Stimulated activated CD4-positive, alpha-beta T cell treated with anti-CD3 and anti-CD28 coated beads, Interleukin-15, amount 100 ng/mL, for 24 hours (primary cell): ENCODE measurements at regions not wholly inside any gene's neighbourhood (a gene's known extent, or its start where the extent isn't known, plus 50 kb on each side); places are given as distances from the start of the nearest gene placed in this dataset.
"Not testable (repeated sequence)": the region's sequence is repeated elsewhere in the genome, so short reads cannot be mapped to it uniquely, and the experiment has no call there.

Experiments
- DNase-seq: peaks from one replicate; pipeline ENCODE4 v3.0.0-alpha.2; 2020

DNA sequence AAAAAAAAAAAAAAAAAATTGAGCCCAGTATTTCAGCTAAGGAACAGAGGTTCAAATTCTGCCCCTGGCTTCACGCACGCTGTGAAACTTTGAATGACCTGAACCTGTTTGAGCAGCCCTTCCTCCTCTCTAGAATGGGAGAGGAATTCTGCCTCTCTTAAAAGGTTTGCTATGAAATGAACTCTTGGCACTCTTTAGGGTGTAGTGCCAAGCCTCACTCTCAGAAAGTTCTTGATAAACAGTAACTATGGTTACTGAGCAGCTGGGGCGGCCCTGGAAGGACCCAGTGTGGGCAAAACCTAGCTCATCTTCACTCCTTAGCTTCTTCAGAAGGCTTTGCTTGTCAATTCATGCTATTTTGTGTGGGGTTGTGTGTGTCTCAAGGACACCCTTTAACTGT lies 73.7 kb downstream of the GEMIN8 start:
- DNase-seq = no peak

DNA sequence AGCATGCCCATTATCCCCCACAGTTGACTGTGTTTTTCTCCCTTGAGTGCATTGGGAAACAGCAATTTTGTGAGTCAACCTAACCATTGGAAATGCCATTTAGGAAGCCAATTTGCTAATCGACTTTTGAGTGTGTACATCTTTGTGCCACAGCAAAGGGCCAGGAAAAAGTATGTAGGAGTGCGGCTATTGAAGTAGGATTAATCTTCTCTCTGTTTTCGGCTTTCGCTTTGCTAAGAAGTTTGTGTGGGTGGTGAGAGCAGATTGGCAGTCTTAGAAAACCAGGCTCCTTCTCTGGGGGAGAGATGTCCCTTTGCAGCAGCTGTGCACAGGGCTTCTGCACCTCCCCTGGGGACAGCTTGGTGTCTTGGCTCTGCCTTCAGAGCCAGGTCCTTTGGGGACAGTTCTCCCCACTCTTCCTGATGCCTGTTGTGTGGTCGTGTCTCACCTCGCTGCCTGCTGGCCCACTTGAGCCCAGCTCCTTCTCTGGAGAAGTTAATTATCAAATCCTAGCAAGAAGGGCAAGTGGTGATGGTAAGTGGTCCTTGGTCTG lies 74.5 kb downstream of the GEMIN8 start:
- peak; percentile 2 for DNase-seq

DNA sequence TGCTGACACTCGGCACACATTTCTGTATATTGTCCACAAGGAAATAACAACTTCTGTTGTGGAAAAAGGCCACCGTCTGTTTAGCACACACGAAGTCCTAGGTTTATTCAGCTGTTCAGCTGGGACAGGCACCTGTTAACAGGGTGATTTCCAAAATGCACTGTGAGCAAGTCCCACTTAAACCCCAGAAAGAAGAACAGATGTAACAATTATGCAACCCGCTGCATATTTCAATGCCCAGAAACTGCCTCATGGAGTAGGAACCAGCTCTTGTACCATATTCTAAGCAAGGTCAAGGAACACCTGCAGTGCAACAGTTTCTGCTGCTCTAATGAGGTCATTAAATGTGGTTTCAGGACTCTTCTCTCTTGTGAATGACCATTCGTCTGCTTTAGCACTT lies 77.1 kb downstream of the GEMIN8 start:
- DNase-seq = no peak

DNA sequence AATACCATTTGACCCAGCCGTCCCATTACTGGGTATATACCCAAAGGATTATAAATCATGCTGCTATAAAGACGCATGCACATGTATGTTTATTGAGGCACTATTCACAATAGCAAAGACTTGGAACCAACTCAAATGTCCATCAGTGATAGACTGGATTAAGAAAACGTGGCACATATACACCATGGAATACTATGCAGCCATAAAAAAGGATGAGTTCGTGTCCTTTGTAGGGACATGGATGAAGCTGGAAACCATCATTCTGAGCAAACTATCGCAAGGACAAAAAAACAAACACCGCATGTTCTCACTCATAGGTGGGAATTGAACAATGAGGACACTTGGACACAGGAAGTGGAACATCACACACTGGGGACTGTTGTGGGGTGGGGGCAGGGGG lies 83.5 kb downstream of the GEMIN8 start:
- not testable (repeated sequence) for DNase-seq

DNA sequence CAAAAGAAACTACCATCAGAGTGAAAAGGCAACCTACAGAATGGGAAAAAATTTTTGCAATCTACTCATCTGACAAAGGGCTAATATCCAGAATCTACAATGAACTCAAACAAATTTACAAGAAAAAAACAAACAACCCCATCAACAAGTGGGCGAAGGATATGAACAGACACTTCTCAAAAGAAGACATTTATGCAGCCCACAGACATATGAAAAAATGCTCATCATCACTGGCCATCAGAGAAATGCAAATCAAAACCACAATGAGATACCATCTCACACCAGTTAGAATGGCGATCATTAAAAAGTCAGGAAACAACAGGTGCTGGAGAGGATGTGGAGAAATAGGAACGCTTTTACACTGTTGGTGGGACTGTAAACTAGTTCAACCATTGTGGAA lies 83.9 kb downstream of the GEMIN8 start:
- DNase-seq = not testable (repeated sequence)

DNA sequence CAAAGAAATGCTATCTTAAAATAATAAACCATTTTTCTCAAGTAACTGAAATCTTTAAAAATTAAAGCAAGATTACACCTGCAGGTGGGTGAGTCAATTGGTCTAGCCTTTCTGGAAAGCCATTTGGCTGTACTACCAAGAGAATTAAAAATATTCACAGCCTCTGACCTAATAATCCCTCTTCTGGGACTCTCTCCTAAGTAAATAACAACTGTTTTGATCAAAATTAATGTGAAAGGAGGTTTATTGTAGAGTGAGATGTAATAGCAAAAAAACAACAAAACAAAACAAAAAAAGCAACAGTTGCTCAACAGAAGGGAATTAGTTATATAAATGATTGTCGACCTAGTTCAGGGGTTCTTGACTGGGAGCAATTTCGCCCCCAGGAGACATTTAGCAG lies 89.0 kb downstream of the GEMIN8 start:
- DNase-seq = no peak

DNA sequence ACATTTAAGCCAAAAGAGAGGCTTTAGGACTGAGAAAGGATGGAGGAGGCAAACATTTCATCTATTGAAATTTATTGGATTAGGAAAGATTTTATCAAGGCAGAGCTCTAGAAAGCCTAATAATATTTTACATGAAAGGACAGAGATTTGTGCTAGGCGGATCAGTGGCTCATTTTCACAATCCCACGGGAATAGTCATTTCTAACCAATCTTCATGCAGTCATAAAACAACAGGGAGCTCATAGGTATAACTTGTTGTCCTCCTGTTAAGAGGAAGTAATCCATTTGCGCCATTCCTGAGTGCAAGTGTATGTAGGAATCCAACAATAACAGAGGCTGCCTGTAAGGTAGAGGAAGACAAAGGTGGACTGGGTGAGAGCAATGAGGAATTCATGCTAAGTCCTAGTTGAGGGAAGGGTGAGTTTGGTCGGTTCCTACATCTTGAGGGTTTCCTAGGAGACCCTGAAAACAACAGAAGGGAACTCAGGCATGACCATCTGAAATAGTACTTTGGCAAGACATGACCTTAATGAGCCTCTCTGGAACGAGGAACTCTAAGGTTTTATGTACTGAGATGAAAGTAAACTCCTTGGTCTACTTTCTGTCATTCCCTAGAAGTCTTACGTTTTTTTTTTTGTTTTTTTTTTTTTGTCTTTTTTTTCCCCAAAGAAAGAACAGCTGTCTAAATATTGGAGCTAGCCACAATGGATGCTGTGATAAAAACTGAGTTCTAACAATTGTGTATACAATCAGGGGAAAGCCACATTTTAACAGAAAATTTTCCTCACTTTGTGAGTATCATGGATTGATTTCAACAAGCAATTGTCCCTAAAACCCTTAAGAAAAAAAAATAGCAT lies 89.7 kb downstream of the GEMIN8 start:
- no peak for DNase-seq

DNA sequence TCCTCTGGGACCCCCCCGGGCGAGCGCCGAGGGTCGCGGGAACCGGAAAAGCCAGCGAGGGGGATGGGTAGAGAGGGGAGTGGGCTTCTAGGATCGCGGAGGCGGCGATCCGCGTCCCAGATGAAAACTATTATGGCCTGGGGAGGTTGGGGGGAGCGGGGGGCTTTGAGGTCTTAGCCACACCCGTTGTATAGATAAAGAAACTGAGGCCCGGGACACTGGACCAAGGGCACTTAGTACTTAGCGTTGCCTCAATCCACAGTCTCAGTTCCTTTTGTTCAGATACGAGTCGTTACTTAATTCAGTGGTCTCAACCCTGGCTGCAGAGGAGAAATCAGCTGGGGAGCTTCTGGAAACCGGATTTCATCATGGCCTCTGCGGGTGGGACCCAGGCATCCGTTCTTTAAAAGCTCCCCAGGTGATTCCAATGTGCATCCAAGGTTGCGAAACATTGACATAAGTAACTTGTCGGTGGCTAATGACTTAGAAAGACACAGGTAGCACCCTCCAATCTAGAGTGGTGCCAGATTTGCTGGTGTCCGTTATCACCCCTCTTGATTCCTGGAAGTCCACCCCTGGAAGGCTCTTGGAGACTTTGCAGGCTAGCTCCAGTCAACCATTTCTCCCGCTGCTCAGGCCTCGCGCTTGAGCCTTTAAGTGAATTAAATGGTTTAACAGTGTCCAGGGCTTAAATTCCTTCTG lies 90.7 kb downstream of the GEMIN8 start:
- no peak for DNase-seq

DNA sequence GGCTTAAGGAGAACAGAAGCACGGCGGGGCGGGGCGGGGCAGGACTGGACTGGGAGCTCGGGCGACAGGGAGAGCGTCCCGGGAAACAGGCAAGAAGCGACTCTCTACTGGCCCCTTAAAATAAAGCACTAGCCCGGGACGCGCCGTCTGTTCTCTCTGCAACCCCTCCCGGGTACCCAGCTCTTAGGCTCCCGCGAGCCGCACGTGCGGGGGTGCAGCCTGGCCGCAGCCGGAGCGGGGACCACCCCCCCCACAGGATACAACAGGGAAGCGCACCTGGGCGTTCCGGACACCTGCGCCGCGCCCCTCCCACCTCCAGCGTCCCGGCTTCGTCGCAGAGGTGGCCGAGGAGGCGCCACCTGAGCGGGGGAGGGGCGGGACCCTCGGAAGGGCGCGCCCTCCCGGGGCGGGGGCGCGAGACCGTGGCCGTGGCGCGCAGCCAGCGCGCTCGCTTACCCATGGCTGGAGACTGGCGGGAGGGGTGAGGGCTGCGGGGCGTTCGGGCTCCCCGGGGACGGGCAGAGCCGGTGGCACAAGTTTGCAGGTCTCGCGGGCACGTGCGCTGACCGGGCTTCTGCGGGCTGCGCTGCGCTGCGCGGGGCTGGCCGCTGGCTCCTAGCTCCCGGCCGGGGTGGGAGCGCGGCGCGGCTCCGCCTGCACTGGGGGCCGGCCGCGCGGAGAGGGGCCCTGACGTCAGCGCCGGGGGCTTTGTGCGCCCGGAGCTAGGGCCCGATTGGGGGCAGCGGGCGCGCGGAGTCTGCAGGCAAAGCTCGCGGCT lies 91.5 kb downstream of the GEMIN8 start:
- peak; percentile 5 for DNase-seq

DNA sequence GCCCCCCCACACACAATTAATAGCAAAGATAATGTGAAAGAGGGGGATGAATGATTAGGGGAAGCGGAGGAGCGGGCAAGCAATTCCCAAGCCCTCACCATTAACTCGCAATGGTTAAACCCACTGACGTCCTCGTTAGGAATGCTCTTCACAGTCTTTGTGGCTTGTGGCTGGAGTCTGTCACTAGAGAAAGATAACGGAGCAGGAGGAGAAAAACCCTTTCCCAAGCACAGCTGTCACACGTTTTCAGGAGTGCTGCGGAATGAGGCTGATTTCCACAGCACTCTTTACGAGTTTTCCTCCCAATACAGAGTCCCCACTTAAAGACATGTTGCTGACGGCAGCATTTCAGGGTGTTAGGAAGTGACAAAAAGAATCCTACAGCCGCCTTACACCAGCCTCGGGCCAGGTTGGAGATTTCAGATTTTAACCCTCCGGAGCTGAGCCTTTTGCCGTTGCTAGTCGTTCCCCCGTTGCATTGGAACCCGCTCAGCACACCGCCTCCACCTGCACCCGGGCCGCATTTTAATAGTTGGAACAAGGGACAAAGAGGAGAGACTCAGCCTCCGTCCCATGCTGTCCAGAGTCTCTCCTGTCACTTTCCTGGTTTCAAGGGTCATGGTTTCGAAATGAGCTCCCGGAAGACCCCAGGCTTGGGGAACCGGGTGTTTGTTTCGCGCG lies 92.2 kb downstream of the GEMIN8 start:
- peak; percentile 1 for DNase-seq

DNA sequence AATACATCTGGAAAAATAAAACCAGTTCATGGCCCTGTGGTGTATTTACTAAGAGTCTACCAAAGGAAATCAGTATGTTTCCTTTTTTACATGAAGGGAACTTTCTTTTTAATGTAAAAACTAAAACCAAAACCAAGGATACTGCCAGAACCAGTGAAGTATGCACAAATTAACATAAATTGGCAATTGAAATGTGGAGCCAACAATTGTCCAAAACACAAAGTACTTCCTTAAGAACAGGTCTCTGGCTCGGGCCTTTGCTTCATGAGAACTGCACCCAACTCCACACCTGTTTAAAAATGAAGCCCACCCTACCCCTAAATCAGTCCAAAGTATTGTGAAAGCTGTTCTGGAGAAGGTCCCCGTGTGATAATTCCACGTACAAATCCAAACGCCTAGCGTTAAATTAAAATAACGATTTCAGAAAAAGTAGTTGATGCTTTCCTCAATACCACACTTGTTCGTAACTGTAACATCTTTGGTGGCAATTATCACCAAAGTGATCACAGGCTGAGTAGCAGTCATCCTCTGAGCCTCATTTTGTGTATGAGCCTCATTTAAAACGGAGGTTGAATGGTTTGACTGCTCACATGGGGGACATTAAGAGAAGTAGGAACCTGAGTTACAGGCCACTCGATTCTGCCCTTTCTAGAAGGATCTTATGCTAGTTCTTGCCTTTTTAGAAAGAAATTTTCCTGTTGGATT lies 93.0 kb downstream of the GEMIN8 start:
- DNase-seq = no peak

DNA sequence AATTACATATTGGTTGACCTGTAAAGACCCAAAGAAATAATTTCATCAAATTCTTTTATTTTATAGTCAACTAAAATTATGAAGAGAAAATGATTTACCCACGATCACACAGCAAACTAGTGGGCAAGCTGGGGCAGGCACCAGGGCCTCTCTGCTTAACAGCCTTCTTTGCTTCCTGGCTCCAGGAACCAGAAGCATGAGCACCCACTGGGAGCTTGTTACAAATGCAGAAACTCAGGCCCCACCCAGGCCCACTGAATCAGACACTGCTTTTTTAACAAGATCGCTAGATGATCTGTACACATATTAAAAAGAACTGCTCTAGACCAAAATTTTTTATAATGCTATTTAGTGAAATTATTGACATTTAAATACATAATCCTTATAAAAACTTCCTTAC lies 95.0 kb downstream of the GEMIN8 start:
- DNase-seq = no peak

DNA sequence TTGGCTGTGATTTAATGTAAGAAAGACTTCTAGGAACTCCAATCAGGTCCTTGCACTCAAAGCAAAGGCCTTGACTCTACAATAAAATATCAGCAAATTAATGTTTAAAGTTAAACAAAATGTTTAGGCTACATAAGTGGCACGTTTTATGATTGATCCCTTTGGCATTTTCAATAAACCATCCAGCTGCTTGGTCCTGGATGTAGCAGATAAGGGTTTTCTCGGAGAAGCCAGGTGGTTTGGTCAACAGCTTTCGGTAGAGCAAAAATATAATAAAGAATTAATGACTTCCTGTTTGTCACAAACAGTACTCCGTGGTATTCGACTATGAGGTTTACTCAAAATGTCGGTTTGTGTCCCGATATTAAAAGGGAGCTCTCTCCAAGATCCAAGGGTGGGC lies 95.8 kb downstream of the GEMIN8 start:
- no peak for DNase-seq

DNA sequence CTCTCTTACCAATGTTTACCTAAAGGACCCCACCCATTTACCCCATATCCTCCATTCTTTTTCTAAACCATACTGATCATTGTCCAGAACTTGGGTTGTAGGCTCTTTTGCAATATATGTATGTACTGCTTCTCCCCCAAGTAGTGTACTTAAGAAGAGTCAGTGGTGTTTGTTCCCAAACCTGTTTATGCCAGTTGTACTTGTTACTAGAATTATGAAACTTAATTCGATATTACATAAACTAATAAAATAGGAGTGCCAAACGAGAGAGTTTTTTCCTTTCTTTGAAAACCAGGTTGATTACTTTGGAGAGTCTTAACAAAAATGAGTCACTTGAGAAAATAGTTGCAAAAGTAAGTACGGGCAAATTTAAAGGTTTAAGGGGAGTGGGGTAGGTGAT lies 96.3 kb downstream of the GEMIN8 start:
- no peak for DNase-seq

DNA sequence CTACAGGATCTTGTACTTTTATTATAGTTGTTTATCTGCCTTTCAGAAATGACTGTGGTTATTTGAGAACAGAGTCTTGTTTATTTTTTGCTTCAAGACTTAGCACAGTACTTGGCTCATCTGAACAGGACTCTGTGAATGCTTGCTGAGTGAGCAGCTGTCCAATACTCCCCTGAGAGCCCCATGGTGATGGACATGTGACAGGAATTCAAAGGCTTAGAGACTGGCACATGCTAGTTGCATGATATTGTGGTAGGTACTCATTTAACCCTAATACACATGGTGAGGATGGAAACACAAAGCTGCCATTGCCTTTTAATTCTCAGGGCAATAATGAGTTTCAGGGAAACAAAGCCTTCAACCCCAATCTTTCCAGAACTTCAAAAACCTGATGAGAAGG lies 97.3 kb downstream of the GEMIN8 start:
- no peak for DNase-seq

DNA sequence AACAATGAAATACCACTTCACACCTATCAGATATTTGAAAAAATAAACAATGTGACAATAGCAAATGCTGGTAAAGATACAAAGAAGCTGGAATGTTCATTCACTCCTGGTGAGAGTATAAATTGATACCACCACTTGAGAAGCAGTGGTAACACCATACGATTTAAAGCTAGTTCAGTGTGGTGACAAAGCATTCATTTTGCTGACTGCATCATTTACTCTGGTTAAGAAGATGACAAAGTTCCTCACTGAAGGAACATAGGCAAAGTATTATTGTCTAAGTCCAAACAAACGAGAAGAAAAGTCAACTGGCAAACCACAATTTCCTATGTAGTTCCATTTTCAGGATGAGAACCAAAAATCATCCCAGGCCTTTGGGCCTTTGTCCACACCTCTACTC lies 102.5 kb downstream of the GEMIN8 start:
- no peak for DNase-seq

DNA sequence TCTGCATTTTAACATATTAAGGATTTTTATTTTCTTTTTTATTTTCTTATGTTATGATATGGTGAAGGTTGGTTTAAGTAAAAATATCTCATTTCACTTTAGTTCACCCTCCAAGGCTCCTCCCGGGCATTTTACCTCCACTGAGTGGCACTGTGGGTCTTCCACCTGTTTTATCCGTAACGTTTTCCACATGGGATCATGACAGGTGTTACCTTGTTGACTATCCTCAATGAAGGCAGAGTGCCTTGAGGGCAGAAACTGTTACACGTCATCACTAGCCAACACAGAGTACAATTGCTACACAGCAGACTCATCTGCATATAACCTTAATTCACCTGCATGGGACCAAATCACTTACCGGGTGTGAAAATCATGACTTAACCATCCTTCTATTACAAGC lies 105.8 kb downstream of the GEMIN8 start:
- no peak for DNase-seq

DNA sequence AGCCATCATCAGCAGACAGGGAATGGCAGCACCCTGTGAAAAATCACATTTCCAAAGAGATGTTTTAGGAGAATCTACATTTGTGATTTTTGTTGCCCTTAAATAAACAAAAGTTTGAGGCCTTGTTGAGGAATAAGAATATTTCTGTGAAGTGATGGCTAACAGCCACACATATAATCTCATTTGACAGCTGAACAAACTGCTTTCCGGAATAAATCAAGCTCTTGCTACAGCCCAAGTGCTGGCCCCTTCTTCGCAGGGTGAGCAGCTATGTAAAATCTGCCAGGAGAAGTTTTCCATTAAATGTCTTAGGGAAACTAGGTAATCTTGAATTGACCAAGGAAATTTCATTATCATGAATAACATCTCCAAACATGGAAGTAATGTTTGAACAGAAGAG lies 106.4 kb upstream of the GPM6B start:
- DNase-seq = no peak

DNA sequence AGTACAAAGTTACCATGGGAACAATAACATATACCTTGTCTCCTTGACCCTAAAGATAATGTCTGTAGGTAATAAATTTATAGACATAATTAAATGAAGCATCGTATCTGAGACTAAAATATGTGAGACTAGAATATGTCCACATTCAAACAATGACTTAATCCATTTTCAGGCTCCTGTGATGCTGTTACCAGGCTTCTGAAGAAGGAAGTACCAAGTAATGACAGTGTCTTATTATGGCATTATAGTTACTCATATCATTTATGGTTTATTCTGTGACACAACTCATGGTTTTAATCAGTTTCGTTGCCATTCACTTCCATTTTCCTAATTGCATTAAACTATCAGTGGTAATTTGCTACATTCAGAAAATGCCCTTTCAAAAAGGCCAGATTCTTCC lies 100.6 kb upstream of the GPM6B start:
- no peak for DNase-seq

DNA sequence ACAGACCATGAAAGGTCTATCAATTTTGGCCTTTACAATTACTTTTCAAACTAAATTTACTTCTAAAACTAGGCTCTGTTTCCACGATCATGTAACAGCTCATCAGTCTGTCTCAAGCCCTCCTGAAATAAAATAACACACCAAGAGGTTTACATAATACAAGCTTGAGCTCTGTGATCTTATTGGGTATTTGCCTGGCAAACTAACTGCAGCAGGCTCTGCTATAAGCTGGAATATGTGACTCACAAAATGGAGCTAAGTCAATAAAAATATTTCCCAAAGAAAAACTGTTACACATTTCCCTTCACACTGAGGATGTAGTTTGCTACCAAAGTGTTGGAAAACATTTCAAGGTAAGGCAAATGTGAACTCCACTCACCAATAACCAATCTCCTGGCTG lies 94.7 kb upstream of the GPM6B start:
- no peak for DNase-seq

DNA sequence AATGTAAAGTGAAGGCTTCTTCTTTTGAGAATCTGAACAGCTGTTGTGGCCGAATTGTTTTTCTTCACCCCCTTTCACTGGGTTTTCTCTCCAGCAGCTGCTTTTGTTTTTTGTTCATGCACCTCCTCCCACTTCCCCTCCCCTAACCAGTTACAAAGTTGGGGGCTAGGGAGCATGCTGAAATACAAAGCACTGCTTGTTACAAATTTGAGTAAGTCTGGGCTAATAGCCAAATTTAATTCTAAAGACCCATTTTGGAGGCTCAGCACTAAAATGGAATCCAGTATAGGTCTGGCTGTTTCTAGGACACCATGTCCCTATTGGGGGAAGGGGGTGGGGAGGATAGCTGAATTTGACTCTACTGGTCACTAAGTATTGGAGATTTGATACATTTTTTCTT lies 89.2 kb upstream of the GPM6B start:
- DNase-seq = no peak

DNA sequence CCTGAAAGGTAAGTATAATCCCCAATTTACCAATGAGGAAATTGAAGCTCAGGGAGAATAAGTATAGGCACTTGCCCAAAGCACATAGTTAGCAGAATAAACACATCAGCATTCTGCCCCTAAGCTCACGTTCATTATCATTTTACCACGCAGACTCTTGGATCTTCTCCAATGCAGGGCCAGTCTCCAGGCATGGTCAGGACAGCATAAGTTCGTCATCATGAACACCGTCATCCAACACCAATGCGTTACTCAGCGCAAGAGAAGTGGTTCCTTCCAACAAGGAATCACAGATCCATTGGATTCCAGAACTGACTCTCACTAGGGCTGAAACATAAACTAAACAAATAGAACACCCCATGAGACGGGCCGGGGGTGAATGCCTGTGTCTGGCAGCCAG lies 86.5 kb upstream of the GPM6B start:
- DNase-seq = no peak
